Heart right ventricle (tissue), 16 donors: ENCODE measurements at regions not wholly inside any gene's neighbourhood (a gene's known extent, or its start where the extent isn't known, plus 50 kb on each side); places are given as distances from the start of the nearest gene placed in this dataset.

Experiments used
- ATAC-seq, 8 donors: fragments of 200-7000 bp; cut with Tn5 transposase; one replicate each; pipeline ENCODE4 v1.9.1; 2020; ENCODE audit warnings: mild to moderate bottlenecking in 8 of 8, moderate library complexity in 8 of 8, moderate number of reproducible peaks in 1 of 8
- DNase-seq, 2 donors: peaks; one replicate each; pipeline ENCODE4 v3.0.0-alpha.2; 2020
- H3K27ac ChIP-seq, 10 donors: fragments of 200-600 bp; sonication (generic) in 2 of 10; one replicate each; pipeline versions ENCODE4 v1.5.0 to v1.8.0; 2020 to 2022; ENCODE audit warnings: mild to moderate bottlenecking in 3 of 10
- H3K27me3 ChIP-seq, 7 donors: fragments of 200-600 bp; one replicate each; pipeline ENCODE4 v1.8.0; 2021 to 2022; ENCODE audit warnings: mild to moderate bottlenecking in 2 of 7
- H3K36me3 ChIP-seq, 9 donors: fragments of 200-600 bp; sonication (generic) in 1 of 9; one replicate each; pipeline versions ENCODE4 v1.5.0 to v1.8.0; 2020 to 2022; ENCODE audit warnings: mild to moderate bottlenecking in 2 of 9
- H3K4me1 ChIP-seq, 9 donors: fragments of 200-600 bp; sonication (generic) in 1 of 9; one replicate each; pipeline versions ENCODE4 v1.5.0 to v1.8.0; 2020 to 2022; ENCODE audit warnings: mild to moderate bottlenecking in 4 of 9
- H3K4me3 ChIP-seq, 10 donors: fragments of 200-600 bp; sonication (generic) in 2 of 10; one replicate each; pipeline versions ENCODE4 v1.5.0 to v1.8.0; 2020 to 2022; ENCODE audit warnings: mild to moderate bottlenecking in 7 of 10, moderate library complexity in 2 of 10
- H3K9me3 ChIP-seq, 11 donors: fragments of 200-600 bp in 10 of 11; sonication (generic) in 2 of 11; one replicate each; pipeline versions ENCODE4 v1.5.0 to v1.8.0; 2013 to 2022; ENCODE audit warnings: mild to moderate bottlenecking in 2 of 11, control low read depth in 1 of 11, moderate library complexity in 1 of 11
- CTCF ChIP-seq, 9 donors: fragments of 200-600 bp; sonication (generic) in 2 of 9; IDR thresholded peaks; one replicate each; pipeline versions ENCODE4 v1.5.0 to v1.8.0; 2021 to 2022; ENCODE audit warnings: antibody characterized with exemption in 9 of 9, mild to moderate bottlenecking in 5 of 9, moderate library complexity in 1 of 9
- WGBS, 2 donors: extraction: QIAGEN DNeasy Blood & Tissue Kit; methylation state at CpG; one replicate each; pipeline ENCODE4 v1.1.7; 2013; ENCODE audit warnings: inconsistent platforms in 1 of 2; 5-methylcytosine and 5-hydroxymethylcytosine counted together
- intact Hi-C, 10 donors: fragments of 100-400 bp; cut with DNase I; formaldehyde crosslinking; loops; one replicate each; pipeline versions ENCODE4 v1.11.1 to v1.14.2; 2022
- donor health status: Arrhythmogenic right ventricular cardiomyopathy.
- donor health status: ischemic (EF 13 %, LVEDD 7.1; RV severe dilation, severe dysfunction).
- donor health status: healthy with polysubstance abuse.
- donor health status: DM: no; HTN: yes; CAD: no.
- donor health status: DM: no; HTN: no; CAD: no.
- donor health status: ischemic (EF 25% LVEDD 6.9; RV normal size, moderate dysfunction).
- donor health status: ischemic (EF 25% LVEDD 5.7; RV mildly dilated, moderate dysfunction).
- donor health status: healthy.
- donor health status: DM: yes; HTN: yes; CAD: no.
- donor health status: Ischemic cardiomyopathy.
- donor health status: ischemic (EF 35%, LVEDD 5.7; RV mildly dilated, moderate dysfunction).
- donor health status: nonischemic (EF 11% LVEDD 7.7; RV severe dilation, severe dysfunction).
- donor health status: DM: yes; HTN: yes; CAD: no.
- donor health status: PGD.
- donor health status: ischemic (EF 29% LVEDD 5.4; RV normal size, mild dysfunction).
- donor health status: nonischemic (EF 23%, LVEDD 6.1; RV moderate dilation, normal function).

- H3K4me1 ChIP-seq = peaks cover 0 to 47% (median 21%) of the 10 kb centered on the region in 9 donors
- TF ChIP-seq CTCF (IDR thresholded peaks at IDR 0.05) = no peak
- H3K9me3 ChIP-seq = no peaks in the 10 kb centered on the region
- intact Hi-C loops = loop anchor here in 3 of 10 donors (10.0 kb wide), 3 partner anchors 159 to 669 kb away; no protein-coding TSS in a partner anchor
- ATAC-seq = no peak
- WGBS, 2 donors = 65 to 66% methylated on average over 3 of the region's 3 CpGs
- H3K4me3 ChIP-seq = no peak overlapping the region
- DNase-seq = no peak
- no peaks in the 10 kb centered on the region for H3K27me3 ChIP-seq
- H3K27ac ChIP-seq = peak overlapping the region in 1 of 10 donors; percentile 13
- H3K36me3 ChIP-seq = peaks cover 0 to 19% (median 0%) of the 10 kb centered on the region in 9 donors
Measured at GRCh38 chr1:173414136-173414535, 63.0 kb upstream of the PRDX6 start.

- H3K36me3 ChIP-seq = peaks cover 0 to 19% (median 0%) of the 10 kb centered on the region in 9 donors
Measured at GRCh38 chr1:173414539-173415226, 62.5 kb upstream of the PRDX6 start.

GRCh38 chr1:173415490-173415889 lies 61.6 kb upstream of the PRDX6 start:
- Histone ChIP-seq H3K9me3 (no peaks in the 10 kb centered on the region), H3K27me3 (no peaks in the 10 kb centered on the region), H3K27ac (no peak overlapping the region), H3K4me1 (peaks cover 0 to 40% (median 19%) of the 10 kb centered on the region in 9 donors), H3K4me3 (no peak overlapping the region), H3K36me3 (peaks cover 0 to 16% (median 0%) of the 10 kb centered on the region in 9 donors)
- DNase-seq (no peak), ATAC-seq (no peak)
- intact Hi-C loops = loop anchor here in 3 of 10 donors (10.0 kb wide), 3 partner anchors 161 to 671 kb away; no protein-coding TSS in a partner anchor
- 86 to 87% methylated on average over 3 of the region's 3 CpGs for WGBS, 2 donors
- no peak for TF ChIP-seq CTCF (IDR thresholded peaks at IDR 0.05)

More at GRCh38 chr1:173414539-173415226, 62.5 kb upstream of the PRDX6 start:
- ATAC-seq (peak in 6 of 8 donors; percentile 30 to 76 (median 63)), DNase-seq (peak in 1 of 2 donors; percentile 16)
- no peak overlapping the region for H3K27ac ChIP-seq
- no peak overlapping the region for H3K4me3 ChIP-seq
- H3K9me3 ChIP-seq = no peaks in the 10 kb centered on the region
- 74 to 75% methylated on average over 5 of the region's 5 CpGs for WGBS, 2 donors
- TF ChIP-seq CTCF (IDR thresholded peaks at IDR 0.05) = no peak
- intact Hi-C loops = loop anchor here in 3 of 10 donors (10.0 kb wide), 3 partner anchors 160 to 670 kb away; no protein-coding TSS in a partner anchor
- H3K4me1 ChIP-seq = peaks cover 0 to 42% (median 16%) of the 10 kb centered on the region in 9 donors
- no peaks in the 10 kb centered on the region for H3K27me3 ChIP-seq

GRCh38 chr1:173415905-173416450 lies 61.2 kb upstream of the PRDX6 start:
- intact Hi-C loops = loop anchor here in 3 of 10 donors (10.0 kb wide), 3 partner anchors 161 to 671 kb away; no protein-coding TSS in a partner anchor
- DNase-seq = no peak
- no peak overlapping the region for H3K27ac ChIP-seq
- H3K4me3 ChIP-seq = no peak overlapping the region
- H3K36me3 ChIP-seq = peaks cover 0 to 13% (median 0%) of the 10 kb centered on the region in 9 donors
- H3K27me3 ChIP-seq = no peaks in the 10 kb centered on the region
- H3K9me3 ChIP-seq = no peaks in the 10 kb centered on the region
- WGBS, 2 donors = 67 to 87% methylated on average over 5 of the region's 5 CpGs
- no peak for TF ChIP-seq CTCF (IDR thresholded peaks at IDR 0.05)
- peaks cover 0 to 37% (median 19%) of the 10 kb centered on the region in 9 donors for H3K4me1 ChIP-seq
- no peak for ATAC-seq
